ENCODE measurements at regions not wholly inside any gene's neighbourhood (a gene's known extent, or its start where the extent isn't known, plus 50 kb on each side); places are given as distances from the start of the nearest gene placed in this dataset.
A peak's percentile ranks its signal among the peaks of the same experiment; 100 is the strongest.

DNA sequence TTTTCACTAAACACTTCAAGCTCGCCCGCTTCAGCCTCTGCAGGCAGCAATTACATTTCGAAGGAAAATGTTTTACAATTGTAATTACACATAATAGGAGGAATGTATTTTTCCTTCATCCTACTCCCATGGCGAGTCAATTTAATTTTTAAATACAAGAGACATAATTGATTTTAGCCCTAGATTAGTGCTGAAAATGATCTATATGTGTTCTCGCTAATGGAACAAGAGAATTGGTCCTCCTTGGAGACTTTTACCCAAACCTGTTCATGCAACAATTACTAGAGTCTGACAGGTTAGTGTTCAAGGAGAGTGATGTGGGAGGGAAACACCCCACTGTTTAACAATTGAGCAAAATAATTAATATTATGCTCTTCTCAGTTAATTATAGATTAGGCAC, 509.4 kb upstream of the SETBP1 start:
- DNase-seq (ENCODE audit: low spot score in 2 of 2), result no peak
- no peak for FAIRE-seq

DNA sequence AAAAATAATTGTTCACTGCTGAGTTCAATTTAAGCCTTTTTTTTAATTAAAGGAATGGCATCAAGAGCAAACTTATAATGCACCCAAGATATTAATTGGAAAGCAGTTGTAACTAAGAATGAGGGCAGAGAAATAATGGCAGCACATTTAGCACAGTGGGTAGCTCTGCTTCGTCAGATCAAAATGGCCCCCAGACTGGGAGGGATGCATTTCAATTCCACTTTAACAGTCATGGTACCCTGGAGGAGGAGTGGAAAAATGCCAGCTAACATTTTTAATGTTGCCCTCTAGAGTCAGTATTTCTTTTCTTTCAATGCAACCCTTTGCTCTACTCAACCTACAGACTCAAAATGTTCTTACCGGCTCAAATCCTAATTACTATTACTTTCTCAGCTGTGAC, 504.8 kb upstream of the SETBP1 start:
- DNase-seq (ENCODE audit: low spot score in 2 of 2) (no peak), FAIRE-seq (no peak)

DNA sequence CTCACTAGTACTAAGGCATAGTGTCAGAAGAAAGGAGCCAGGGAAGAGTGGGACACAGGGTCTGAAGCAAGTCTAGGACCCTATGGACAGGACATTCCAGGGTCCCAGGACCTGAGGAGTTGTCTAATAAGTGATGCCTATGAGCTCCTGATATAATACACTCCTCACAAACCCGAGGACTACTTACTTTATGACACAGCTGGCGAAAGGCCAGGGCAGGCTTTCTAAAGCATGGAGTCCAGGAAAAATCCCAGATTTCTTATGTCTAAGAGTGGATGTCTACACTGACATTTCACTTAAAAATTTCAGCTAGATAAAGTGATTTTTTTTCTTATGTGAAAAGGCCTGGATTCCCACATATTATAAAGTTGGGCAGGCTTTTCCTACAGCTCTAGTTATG, 502.2 kb upstream of the SETBP1 start:
- FAIRE-seq, result no peak
- DNase-seq (ENCODE audit: low spot score in 2 of 2), result no peak

DNA sequence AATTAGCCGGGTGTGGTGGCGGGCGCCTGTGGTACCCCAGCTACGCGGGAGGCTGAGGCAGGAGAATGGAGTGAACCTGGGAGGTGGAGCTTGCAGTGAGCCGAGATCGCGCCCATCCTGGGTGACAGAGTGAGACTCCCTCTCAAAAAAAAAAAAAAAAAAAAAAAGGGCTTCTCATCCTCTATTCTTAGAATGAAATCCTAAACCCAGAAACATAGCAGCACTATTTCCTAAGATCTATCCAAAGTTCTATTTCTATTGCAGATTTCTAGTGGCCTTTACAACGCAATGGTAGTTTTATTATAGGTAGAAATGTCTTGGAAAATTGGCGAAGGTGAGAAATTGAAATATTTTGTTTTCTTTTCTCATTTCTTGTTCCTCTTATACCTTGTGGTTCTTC, 501.0 kb upstream of the SETBP1 start:
- no peak for FAIRE-seq
- no peak for DNase-seq (ENCODE audit: low spot score in 2 of 2)

DNA sequence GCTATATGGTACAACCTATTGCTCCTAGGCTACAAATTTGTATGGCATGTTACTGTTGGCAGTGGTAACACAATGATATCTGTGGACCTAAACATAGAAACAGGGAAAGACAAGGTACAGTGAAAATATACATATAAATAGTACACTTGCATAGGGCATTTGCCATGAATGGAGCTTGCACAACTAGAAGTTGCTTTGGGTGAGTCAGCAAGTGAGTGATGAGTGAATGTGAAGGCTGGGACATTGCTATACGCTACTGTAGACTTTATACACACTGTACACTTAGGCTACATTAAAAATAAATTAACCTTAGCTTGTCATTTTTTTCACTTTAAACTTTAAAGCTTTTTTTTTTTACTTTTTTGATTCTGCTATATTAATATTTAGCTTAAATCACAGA, 500.0 kb upstream of the SETBP1 start:
- FAIRE-seq (no peak), DNase-seq (ENCODE audit: low spot score in 2 of 2) (no peak)

- DNase-seq (ENCODE audit: low spot score in 2 of 2) (no peak), FAIRE-seq (no peak)
Observed at GRCh38 chr18:44181951-44182747, 498.5 kb upstream of the SETBP1 start.

DNA sequence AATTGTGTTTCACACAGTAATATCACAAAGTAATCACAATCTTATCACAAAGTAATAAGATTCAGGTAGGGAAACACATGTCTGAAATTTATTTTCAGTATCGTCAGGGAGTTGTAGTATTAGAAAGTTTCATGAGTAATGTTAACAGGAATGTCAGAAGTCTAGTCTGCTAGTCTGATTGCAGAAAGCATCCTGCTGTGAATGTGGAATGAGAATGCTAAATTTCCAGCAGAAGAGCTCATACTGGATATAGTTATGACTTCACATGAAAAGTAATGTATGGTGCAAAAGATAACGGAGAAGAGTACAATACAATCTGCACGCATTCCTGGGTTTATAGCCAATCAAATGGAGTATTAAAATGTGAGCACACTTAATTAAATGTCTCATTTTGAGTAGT, 494.7 kb upstream of the SETBP1 start:
- DNase-seq (ENCODE audit: low spot score in 2 of 2), result no peak
- FAIRE-seq, result no peak

- FAIRE-seq (no peak), DNase-seq (ENCODE audit: low spot score in 2 of 2) (no peak)
Observed at GRCh38 chr18:44187090-44187489, 493.6 kb upstream of the SETBP1 start.

- no peak for DNase-seq (ENCODE audit: low spot score in 2 of 2)
- FAIRE-seq, result no peak
Observed at GRCh38 chr18:44195394-44196140, 485.1 kb upstream of the SETBP1 start.

- FAIRE-seq (no peak), DNase-seq (ENCODE audit: low spot score in 2 of 2) (no peak)
Observed at GRCh38 chr18:44197832-44198611, 482.7 kb upstream of the SETBP1 start.

- no peak for DNase-seq (ENCODE audit: low spot score in 2 of 2)
Observed at GRCh38 chr18:44198612-44199284, 481.9 kb upstream of the SETBP1 start.

DNA sequence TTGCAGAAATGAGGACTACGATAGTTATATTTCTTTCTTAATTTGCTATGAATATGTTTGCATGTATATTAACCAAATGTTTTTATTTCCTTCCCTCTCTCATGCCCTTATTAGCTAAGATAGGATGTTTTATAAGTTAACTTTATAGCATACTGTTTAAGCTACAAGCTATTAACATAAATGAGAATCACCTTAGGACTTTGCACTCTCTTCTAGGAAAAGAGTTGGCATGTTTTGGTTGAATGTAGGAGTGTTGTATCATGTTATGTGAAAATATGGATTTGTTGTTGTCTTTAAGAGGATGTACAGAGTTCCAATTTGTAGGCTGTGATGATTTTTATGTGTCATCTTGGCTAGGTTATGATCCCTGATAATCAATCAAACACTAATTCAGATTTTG, 467.4 kb upstream of the SETBP1 start:
- DNase-seq (ENCODE audit: low spot score in 2 of 2) (no peak), FAIRE-seq (no peak)

More at GRCh38 chr18:44198612-44199284, 481.9 kb upstream of the SETBP1 start:
- FAIRE-seq, result no peak

- no peak for FAIRE-seq
Observed at GRCh38 chr18:44214396-44214795, 466.3 kb upstream of the SETBP1 start.

GRCh38 chr18:44216169-44216568, 464.5 kb upstream of the SETBP1 start:
- DNase-seq (ENCODE audit: low spot score in 2 of 2) (no peak), FAIRE-seq (no peak)

More at GRCh38 chr18:44214396-44214795, 466.3 kb upstream of the SETBP1 start:
- no peak for DNase-seq (ENCODE audit: low spot score in 2 of 2)

GRCh38 chr18:44227501-44227900, 453.2 kb upstream of the SETBP1 start:
- FAIRE-seq, result no peak
- no peak for DNase-seq (ENCODE audit: low spot score in 2 of 2)

DNA sequence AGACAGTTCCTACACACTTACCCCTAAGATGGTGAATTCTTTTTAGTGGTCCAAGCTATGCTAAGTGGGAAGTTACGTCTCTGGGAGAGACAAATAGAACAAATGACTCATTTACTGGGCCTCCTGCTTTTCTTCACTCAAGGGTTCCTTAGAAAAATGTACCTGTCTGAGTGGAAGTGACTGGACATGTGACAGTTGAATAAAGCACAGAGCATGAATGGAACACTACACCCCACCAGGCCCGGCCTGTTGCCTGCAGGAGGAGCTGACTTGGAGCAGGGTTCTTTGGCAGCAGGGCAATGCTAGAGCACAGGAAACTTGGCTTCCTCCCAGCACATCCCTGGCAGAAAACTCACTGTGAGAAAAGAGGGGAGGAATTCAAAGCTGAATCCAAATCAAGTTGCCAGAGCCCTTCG, 451.0 kb upstream of the SETBP1 start:
- no peak for FAIRE-seq
- peak in 1 of 2 donors; percentile 7 for DNase-seq (ENCODE audit: low spot score in 2 of 2)

- no peak for FAIRE-seq
Observed at GRCh38 chr18:44231936-44232335, 448.8 kb upstream of the SETBP1 start.

GRCh38 chr18:44232500-44232899, 448.2 kb upstream of the SETBP1 start:
- FAIRE-seq (no peak), DNase-seq (ENCODE audit: low spot score in 2 of 2) (no peak)

More at GRCh38 chr18:44231936-44232335, 448.8 kb upstream of the SETBP1 start:
- no peak for DNase-seq (ENCODE audit: low spot score in 2 of 2)

DNA sequence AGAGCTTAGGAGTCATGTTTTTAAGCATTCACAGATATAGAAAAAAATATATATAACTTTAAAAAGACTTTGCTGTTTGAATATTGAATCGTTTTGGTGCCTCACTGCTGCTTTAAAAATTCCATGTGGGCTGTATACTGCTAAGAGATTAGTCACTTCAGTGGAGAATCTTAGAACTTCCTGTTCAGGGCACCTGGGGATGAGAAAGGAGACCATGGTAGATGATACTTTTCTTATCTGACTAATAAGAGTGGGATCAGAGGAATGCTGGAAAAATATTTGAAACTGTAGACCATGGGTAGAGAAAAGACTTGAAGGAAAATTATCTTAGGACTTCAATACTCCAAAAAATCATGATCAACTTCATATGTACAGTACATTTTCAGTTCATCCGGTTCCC, 442.2 kb upstream of the SETBP1 start:
- no peak for DNase-seq (ENCODE audit: low spot score in 2 of 2)
- no peak for FAIRE-seq

DNA sequence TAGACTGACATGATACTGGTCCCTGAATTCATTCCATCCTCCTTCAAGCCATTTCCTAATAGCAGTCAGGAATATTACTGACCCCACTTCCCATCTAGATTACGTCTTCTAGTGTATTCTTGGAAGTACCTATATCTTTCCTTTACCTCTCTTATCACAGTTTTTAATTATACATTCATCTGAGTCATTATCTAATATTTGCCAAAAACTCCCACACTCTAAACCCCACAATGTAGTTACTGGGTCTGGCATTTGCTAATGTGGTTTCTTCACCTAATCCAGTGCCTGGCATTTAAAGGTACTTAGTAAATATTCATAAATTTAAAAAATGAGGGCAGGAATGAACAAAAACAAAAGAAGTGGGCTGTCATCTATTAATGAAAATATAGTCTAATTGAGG, 441.8 kb upstream of the SETBP1 start:
- FAIRE-seq (no peak), DNase-seq (ENCODE audit: low spot score in 2 of 2) (no peak)

GRCh38 chr18:44241020-44241419, 439.7 kb upstream of the SETBP1 start:
- FAIRE-seq, result no peak
- DNase-seq (ENCODE audit: low spot score in 2 of 2), result no peak
